ENCODE measurements at regions not wholly inside any gene's neighbourhood (a gene's known extent, or its start where the extent isn't known, plus 50 kb on each side); places are given as distances from the start of the nearest gene placed in this dataset.

GRCh38 chr2:129437725-129438124 lies 541.7 kb upstream of the RAB6C start:
- no peak for DNase-seq

- DNase-seq: no peak
Measured at GRCh38 chr2:129438501-129439057, 540.9 kb upstream of the RAB6C start.

GRCh38 chr2:129439406-129440302 lies 539.8 kb upstream of the RAB6C start:
- no peak for DNase-seq

GRCh38 chr2:129441610-129442009 lies 537.9 kb upstream of the RAB6C start:
- no peak for DNase-seq

GRCh38 chr2:129443235-129443864 lies 536.1 kb upstream of the RAB6C start:
- no peak for DNase-seq

GRCh38 chr2:129443865-129444739 lies 535.4 kb upstream of the RAB6C start:
- DNase-seq: no peak

DNA sequence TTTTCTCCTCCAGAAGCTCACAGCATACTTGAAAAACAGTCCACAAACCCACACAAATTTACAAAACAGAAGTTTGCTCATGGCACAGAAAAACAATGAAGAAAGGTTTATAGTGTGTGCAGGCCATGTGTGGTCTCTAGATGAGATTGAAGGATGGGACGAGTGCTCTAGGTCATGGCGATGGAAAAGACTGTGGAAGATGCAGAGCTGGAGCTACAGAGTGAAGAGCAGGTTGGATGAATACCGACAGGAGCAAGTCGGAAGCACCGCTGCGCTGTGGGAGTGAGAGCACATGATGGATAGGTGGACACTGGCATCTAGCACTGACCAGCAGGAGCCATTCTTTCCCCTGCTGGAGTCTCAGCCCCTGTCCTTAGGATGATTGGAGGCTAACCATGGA lies 534.7 kb upstream of the RAB6C start:
- no peak for DNase-seq

- DNase-seq: no peak
Measured at GRCh38 chr2:129456691-129457090, 522.8 kb upstream of the RAB6C start.

DNA sequence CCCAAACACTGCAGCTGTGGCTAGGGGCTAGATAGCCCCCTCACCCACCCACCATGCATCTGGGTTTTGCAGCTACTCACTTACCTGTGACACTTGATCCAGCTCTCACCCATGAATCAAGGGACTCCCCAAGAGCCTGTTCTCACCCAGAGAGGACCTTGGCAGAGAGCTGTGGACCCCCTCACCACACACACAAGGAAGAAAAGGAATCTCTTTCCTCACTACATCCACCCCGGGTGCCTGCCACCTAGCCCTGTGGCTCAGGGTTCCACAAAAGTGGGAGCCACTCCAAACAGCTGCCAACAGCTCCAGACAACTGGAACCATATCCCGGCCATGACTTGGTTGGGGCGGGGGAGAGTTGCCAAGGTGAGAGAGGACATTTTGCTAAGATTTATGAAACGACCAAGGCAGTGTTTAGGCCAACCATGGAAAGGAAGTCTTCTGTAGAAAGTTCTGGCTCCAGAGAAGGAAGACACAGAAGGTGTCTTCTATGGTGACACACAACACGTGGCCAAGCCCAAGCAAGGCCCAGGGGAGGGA lies 522.1 kb upstream of the RAB6C start:
- DNase-seq: no peak

DNA sequence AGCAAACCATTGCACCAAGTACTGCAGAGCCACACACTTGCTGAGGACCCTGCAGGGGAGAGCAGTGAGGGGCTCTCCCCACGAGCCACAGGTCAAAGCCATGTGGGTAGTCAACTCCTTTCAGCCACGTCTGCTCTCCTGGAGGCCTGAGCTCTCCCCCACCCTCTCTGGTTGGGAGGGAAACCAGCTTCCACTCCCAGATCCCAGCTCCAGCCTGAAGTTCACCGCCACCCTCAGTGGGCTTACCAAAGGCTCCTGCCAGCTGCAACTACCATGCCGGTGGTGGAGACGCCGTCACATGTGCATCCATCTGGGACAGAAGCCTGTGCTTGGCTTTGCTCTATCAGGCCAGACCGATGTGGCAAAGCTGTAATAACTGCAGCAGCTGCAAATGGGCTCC lies 521.5 kb upstream of the RAB6C start:
- no peak for DNase-seq

DNA sequence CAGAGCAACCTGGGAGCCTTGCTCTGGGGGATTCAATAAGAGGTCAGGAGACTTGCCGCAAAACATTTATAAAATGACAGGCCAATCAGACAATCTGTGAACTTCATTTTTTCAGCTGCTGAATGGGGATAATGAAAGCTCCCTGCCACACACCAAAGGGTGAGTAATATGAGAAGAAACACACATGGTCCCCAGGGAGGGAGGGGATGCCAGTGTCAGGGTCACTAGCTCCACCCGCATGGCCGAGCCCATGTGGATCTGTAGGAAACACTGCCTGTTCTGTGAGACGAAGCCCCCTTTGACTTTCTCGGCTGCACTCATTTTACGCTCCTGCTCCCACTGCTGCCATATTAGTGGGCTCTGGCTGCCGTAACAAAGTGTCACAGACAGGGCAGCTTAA lies 521.0 kb upstream of the RAB6C start:
- DNase-seq: no peak

DNA sequence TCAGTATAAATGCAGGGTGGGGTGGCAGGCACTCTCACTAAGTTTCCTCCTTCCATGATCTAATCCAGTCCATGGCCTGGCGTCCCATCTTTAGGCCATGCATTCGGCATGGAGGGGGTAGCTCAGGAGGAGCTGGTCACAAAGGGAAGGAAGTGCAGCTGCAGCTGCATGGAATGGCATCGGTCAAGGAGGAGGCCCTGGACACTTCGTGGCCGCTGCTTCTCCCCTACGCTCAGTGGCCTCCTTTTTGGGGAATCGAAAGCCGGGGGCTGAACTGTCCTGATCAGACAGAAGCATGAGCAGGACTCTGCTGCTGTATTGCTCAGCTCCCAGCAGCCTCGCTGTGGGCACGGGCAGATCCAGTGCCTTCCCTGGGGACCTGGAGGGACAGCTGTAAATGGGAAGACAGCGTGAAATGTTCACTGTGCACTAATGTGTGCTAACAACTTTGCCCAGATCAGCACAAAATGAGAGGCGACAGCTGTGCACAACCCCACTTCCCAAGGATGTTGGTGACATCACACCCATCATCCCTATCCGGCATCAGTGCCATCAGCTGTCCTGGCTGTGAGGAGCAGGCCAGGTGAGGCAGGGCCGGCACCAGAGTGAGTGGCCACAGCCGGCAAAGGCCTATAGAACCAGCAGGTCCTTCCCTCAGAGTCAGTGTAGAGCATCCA lies 520.1 kb upstream of the RAB6C start:
- no peak for DNase-seq

DNA sequence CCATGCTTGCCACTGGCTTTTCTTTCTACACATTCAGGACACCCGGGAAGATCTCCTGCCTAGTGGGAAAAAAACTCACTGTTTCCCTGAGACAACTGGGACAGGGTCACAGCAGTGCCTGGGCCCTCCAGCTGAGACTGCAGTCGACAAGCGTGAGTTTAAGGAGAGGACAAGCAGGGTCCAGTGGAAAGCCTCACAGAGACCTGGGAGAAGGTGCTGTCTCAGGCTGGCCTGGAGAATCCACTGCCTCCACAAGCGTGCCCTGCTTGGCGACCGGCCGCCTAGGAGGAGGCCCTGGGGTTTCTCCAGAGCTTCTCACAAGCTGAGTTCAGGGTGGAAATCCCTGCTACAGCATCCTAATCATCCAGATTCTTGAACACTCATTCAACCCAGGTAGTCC lies 519.6 kb upstream of the RAB6C start:
- DNase-seq: no peak

DNA sequence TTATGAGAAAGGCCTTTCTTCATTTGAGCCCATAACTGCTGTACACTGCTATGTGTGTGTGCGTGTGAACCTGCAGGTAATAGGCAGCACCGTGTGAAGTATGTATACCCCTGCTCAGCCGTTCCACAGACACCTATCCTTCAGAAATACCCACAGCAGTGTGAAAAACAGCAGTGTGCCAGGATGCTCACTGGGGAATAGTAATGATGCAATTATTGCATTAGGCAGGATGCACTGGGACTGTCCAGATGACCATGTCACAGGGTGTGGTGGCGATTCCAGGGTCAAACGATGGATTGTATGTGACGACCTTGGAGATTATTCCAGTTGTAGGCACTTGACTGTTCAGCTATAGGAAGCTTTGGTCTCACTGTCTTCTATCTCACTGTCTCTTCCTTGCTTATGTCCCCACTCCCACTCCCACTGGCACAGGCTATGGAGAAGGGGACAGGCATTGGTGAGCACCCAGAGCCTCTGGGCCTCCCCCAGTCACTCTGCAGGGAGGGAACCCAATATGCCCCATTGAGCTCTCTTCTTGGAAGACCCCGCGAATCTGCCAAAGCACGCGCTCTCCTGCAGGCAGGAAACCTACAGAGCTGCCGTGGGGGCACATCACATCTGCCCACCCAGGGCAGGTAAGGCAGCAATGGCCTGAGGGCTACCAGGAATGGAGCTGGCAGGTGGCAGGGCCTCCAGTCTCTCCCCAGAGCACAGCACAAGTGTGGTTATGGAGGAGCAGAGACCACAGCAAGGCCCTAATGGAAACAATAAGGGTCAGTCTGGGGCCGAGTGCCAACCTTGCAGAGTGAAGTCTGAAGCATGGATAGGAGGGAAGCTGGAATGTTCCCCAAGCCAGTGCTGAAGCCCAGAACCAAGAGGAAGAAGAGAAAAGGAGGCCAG lies 518.9 kb upstream of the RAB6C start:
- no peak for DNase-seq

DNA sequence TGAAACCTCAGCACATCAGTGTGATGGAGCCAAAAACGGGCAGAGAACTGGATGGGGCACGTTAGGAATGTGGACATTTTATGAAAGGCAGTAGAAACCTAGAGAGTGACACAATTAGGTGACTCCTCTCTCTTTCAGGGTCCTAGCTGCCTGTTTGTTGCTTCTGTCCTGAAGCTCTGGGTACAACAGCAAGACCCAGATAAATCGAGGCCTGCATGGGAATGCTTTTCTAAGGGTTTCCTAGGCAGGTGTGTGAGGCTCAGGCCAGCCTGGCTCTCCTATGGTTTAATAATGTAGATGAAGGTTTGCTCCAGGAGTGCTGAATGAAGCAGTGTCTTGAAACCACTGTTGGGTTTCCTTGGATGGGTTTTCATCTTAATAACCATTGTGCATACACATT lies 517.1 kb upstream of the RAB6C start:
- DNase-seq: no peak

- DNase-seq: no peak
Measured at GRCh38 chr2:129462967-129463366, 516.5 kb upstream of the RAB6C start.

DNA sequence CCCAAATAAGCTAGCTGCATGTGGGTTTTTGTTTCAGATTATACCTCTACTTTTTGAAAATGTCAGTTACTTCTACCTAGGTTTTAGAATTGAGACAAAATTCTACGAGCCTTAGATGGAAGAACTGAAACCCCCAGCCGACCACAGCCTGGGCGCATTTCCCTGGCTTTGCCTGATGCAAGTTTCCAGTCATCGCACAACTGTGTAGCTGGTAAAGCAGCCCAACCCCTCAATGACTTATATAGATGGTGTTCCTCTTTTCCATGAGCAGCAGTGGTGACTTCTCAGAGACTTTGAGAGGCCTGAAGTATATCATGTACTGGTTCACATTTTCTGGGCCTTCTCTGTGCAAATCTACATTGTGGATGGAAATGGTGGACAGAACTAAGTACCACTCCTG lies 515.4 kb upstream of the RAB6C start:
- DNase-seq: no peak

- DNase-seq: no peak
Measured at GRCh38 chr2:129464631-129465030, 514.8 kb upstream of the RAB6C start.

- DNase-seq: no peak
Measured at GRCh38 chr2:129465045-129465444, 514.4 kb upstream of the RAB6C start.

GRCh38 chr2:129466389-129466788 lies 513.1 kb upstream of the RAB6C start:
- DNase-seq: no peak
